GM18519 (cell line): ENCODE measurements at regions not wholly inside any gene's neighbourhood (a gene's known extent, or its start where the extent isn't known, plus 50 kb on each side); places are given as distances from the start of the nearest gene placed in this dataset.

Experiments used
- ATAC-seq: cut with Tn5 transposase; IDR thresholded peaks from one replicate; pipeline ENCODE4 v1.9.1; 2021; ENCODE audit warnings: mild to moderate bottlenecking, moderate library complexity; ENCODE audit not compliant: unreplicated experiment, low FRiP score

GRCh38 chr1:87165177-87165576 is 163.5 kb upstream of the LMO4 start:
- no peak for ATAC-seq

GRCh38 chr1:87167157-87167789 is 161.4 kb upstream of the LMO4 start:
- no peak for ATAC-seq

GRCh38 chr1:87167848-87168525 is 160.7 kb upstream of the LMO4 start:
- ATAC-seq = no peak

- ATAC-seq = no peak
Measured at GRCh38 chr1:87169263-87169910, 159.3 kb upstream of the LMO4 start.

GRCh38 chr1:87170157-87170556 is 158.5 kb upstream of the LMO4 start:
- ATAC-seq = no peak

- ATAC-seq = no peak
Measured at GRCh38 chr1:87170931-87171598, 157.6 kb upstream of the LMO4 start.

- ATAC-seq = no peak
Measured at GRCh38 chr1:87173231-87173630, 155.4 kb upstream of the LMO4 start.

- ATAC-seq = no peak
Measured at GRCh38 chr1:87174724-87175245, 153.9 kb upstream of the LMO4 start.

GRCh38 chr1:87176087-87176486 is 152.6 kb upstream of the LMO4 start:
- ATAC-seq = no peak

- no peak for ATAC-seq
Measured at GRCh38 chr1:87176514-87176913, 152.2 kb upstream of the LMO4 start.

GRCh38 chr1:87178441-87178840 is 150.2 kb upstream of the LMO4 start:
- no peak for ATAC-seq

- ATAC-seq = no peak
Measured at GRCh38 chr1:87179076-87179810, 149.4 kb upstream of the LMO4 start.

- no peak for ATAC-seq
Measured at GRCh38 chr1:87179851-87180519, 148.7 kb upstream of the LMO4 start.

- no peak for ATAC-seq
Measured at GRCh38 chr1:87180682-87181081, 148.0 kb upstream of the LMO4 start.

GRCh38 chr1:87182611-87183010 is 146.1 kb upstream of the LMO4 start:
- ATAC-seq = no peak

- no peak for ATAC-seq
Measured at GRCh38 chr1:87185077-87185476, 143.6 kb upstream of the LMO4 start.

GRCh38 chr1:87186346-87186745 is 142.3 kb upstream of the LMO4 start:
- no peak for ATAC-seq

- no peak for ATAC-seq
Measured at GRCh38 chr1:87188640-87189039, 140.0 kb upstream of the LMO4 start.

GRCh38 chr1:87190402-87190801 is 138.3 kb upstream of the LMO4 start:
- no peak for ATAC-seq

GRCh38 chr1:87191646-87192045 is 137.0 kb upstream of the LMO4 start:
- no peak for ATAC-seq
